K562 (cell line): ENCODE measurements at regions not wholly inside any gene's neighbourhood (a gene's known extent, or its start where the extent isn't known, plus 50 kb on each side); places are given as distances from the start of the nearest gene placed in this dataset.

ENCODE experiments used
- ATAC-seq: fragments of 200-7000 bp; cut with Tn5 transposase; 3 replicates; pipeline ENCODE4 v1.9.1; 2020; ENCODE audit warnings: moderate library complexity
- BruUV-seq: library from RNA; stranded (reverse); fragments of 400-500 nt; replicated peaks from 2 replicates; lab custom pipeline; 2021; lab: Mats Ljungman, UMichigan
- CTCF ChIA-PET: fragments of 300-600 bp; formaldehyde crosslinking; extraction: SDS; loops from one replicate; lab custom pipeline; 2021; ENCODE audit warnings: low intra/inter-chr PET ratio; lab: Yijun Ruan, JAX
- POLR2A ChIA-PET: fragments of 300-600, 350-650 bp; sonication (Branson Sonifier 250); formaldehyde crosslinking; extraction: SDS; loops from one replicate; lab custom pipeline; 2021; ENCODE audit warnings: antibody characterized with exemption, inconsistent platforms; lab: Yijun Ruan, JAX
- DNase-seq, 4 experiments: peaks; one replicate each; pipeline versions ENCODE4 v3.0.0 to v3.0.0-alpha.2; 2011 to 2018; ENCODE audit warnings: low spot score in 3 of 4, mixed read lengths in 3 of 4; ENCODE audit errors: extremely low read depth in 1 of 4
- FAIRE-seq: peaks from 2 replicates; lab custom pipeline; 2011; peaks lifted over from hg19 to GRCh38; lab: Jason Lieb, UNC
- H2AFZ ChIP-seq: 2 replicates; pipeline ENCODE4 v1.6.0; 2011; ENCODE audit warnings: low read depth, low read length, control low read depth, inconsistent platforms
- H3K27ac ChIP-seq: fragments of 200-600 bp; 3 replicates; pipeline ENCODE4 v1.8.0; 2011; ENCODE audit warnings: low read depth, mild to moderate bottlenecking, control low read depth, inconsistent platforms, low read length, moderate library complexity, mixed read lengths; ENCODE audit errors: extremely low read depth
- H3K27me3 ChIP-seq, 2 experiments: fragments of 300-600 bp in 1 of 2; 2 replicates in 1 of 2; 3 replicates in 1 of 2; pipeline versions ENCODE4 v1.6.0 to v1.8.0; 2011; ENCODE audit warnings: inconsistent platforms in 2 of 2, low read length in 2 of 2, mild to moderate bottlenecking in 1 of 2, mixed read lengths in 1 of 2, moderate library complexity in 1 of 2; ENCODE audit not compliant: control insufficient read depth in 2 of 2, insufficient read depth in 2 of 2
- H3K36me3 ChIP-seq: fragments of 300-600 bp; 3 replicates; pipeline ENCODE4 v1.8.0; 2011; ENCODE audit warnings: mild to moderate bottlenecking, low read length, inconsistent platforms; ENCODE audit not compliant: control insufficient read depth, insufficient read depth
- H3K4me1 ChIP-seq, 2 experiments: fragments of 200-600 bp in 1 of 2; replicated peaks in 1 of 2; 2 replicates in 1 of 2; 3 replicates in 1 of 2; pipeline versions ENCODE4 v1.5.1 to v1.8.0; 2011; ENCODE audit warnings: inconsistent platforms in 2 of 2, low read length in 2 of 2, mild to moderate bottlenecking in 1 of 2, mixed read lengths in 1 of 2, moderate library complexity in 1 of 2; ENCODE audit not compliant: control insufficient read depth in 2 of 2, insufficient read depth in 2 of 2
- H3K4me2 ChIP-seq: 2 replicates; pipeline ENCODE4 v1.6.1; 2011; ENCODE audit warnings: low read length, control low read depth, inconsistent platforms, mixed read lengths; ENCODE audit not compliant: insufficient read depth
- H3K4me3 ChIP-seq: fragments of 200-600 bp; sonication (generic), shearing (Covaris generic); 2 replicates; pipeline ENCODE4 v1.5.1; 2016; ENCODE audit warnings: control low read depth, inconsistent platforms
- H3K79me2 ChIP-seq: fragments of 200-600 bp; 3 replicates; pipeline ENCODE4 v1.8.0; 2011; ENCODE audit warnings: low read length, inconsistent platforms; ENCODE audit not compliant: control insufficient read depth, insufficient read depth
- H3K9ac ChIP-seq, 2 experiments: 2 replicates each; pipeline versions ENCODE4 v1.6.0 to v1.6.1; 2011; ENCODE audit warnings: low read depth in 2 of 2, low read length in 2 of 2, control low read depth in 1 of 2, inconsistent platforms in 1 of 2, mild to moderate bottlenecking in 1 of 2, mixed read lengths in 1 of 2; ENCODE audit not compliant: insufficient read depth in 1 of 2
- H3K9me1 ChIP-seq: one replicate; pipeline ENCODE4 v1.6.0; 2011; ENCODE audit warnings: inconsistent platforms, mild to moderate bottlenecking, low read length, moderate library complexity; ENCODE audit not compliant: control insufficient read depth, insufficient read depth
- H3K9me3 ChIP-seq: replicated peaks from 2 replicates; pipeline ENCODE4 v1.5.1; 2011; ENCODE audit warnings: low read depth, low read length, inconsistent platforms; ENCODE audit not compliant: control insufficient read depth, insufficient read depth
- H4K20me1 ChIP-seq: replicated peaks from 2 replicates; pipeline ENCODE4 v1.6.1; 2011; ENCODE audit warnings: low read length, inconsistent platforms, mixed read lengths; ENCODE audit not compliant: control insufficient read depth, insufficient read depth
- BCL6 ChIP-seq: fragments of 250-450 bp; sonication (Bioruptor Pico); IDR thresholded peaks from 2 replicates; pipeline ENCODE4 v1.4.0; 2020
- DNMT1 ChIP-seq: fragments of 450-650 bp; IDR thresholded peaks from 2 replicates; pipeline ENCODE4 v1.6.1; 2016; ENCODE audit warnings: antibody characterized with exemption, mild to moderate bottlenecking
- GATAD2A ChIP-seq: fragments of 450-650 bp; IDR thresholded peaks from 2 replicates; pipeline ENCODE4 v1.6.1; 2017
- HMGN3 ChIP-seq: IDR thresholded peaks from 2 replicates; pipeline ENCODE4 v1.6.1; 2011; ENCODE audit warnings: borderline replicate concordance, low read depth, mild to moderate bottlenecking, mixed read lengths, low read length; ENCODE audit not compliant: insufficient read length; ENCODE audit errors: extremely low read depth
- POLR2AphosphoS5 ChIP-seq: IDR thresholded peaks from 2 replicates; pipeline ENCODE4 v1.6.1; 2011; ENCODE audit warnings: mild to moderate bottlenecking, low read depth, low read length, moderate library complexity; ENCODE audit not compliant: control insufficient read depth, insufficient read depth
- SMARCC2 ChIP-seq: fragments of 450-650 bp; IDR thresholded peaks from 2 replicates; pipeline ENCODE4 v1.6.1; 2017; ENCODE audit warnings: antibody characterized with exemption, moderate library complexity, mild to moderate bottlenecking, low read depth
- SMC3 ChIP-seq: conservative IDR thresholded peaks from 2 replicates; pipeline ENCODE4 v1.6.1; 2011; ENCODE audit warnings: low read depth, low read length, improper control_type of control experiment; ENCODE audit not compliant: insufficient read depth
- ZFPM2 ChIP-seq: fragments of 250-450 bp; sonication (Bioruptor Pico); IDR thresholded peaks from 2 replicates; pipeline ENCODE4 v1.5.1; 2022; ENCODE audit warnings: mild to moderate bottlenecking
- ZNF133 ChIP-seq: fragments of 250-450 bp; sonication (Bioruptor Pico); IDR thresholded peaks from 2 replicates; pipeline ENCODE4 v1.4.0; 2020; ENCODE audit warnings: mild to moderate bottlenecking
- WGBS: fragments of 100-300 bp; shearing (Covaris generic); methylation state at CpG from one replicate; pipeline ENCODE4 v1.1.6; 2016; ENCODE audit warnings: low coverage, mixed read lengths; ENCODE audit not compliant: insufficient coverage; ENCODE audit errors: missing lambda C conversion rate; 5-methylcytosine and 5-hydroxymethylcytosine counted together
- in situ Hi-C: fragments of 300-500 bp; cut with MboI; formaldehyde crosslinking; loops from 4 replicates; pipeline ENCODE4 v1.15.0; 2018; ENCODE audit warnings: inconsistent platforms, mixed read lengths
- intact Hi-C: fragments of 100-400 bp; cut with micrococcal nuclease; formaldehyde crosslinking; loops from 2 replicates; pipeline ENCODE4 v1.14.2; 2022
- TF ChIP-seq, protein P1 (sequence below): fragments of 450-650 bp; IDR thresholded peaks from 2 replicates; pipeline ENCODE4 v1.6.1; 2018; ENCODE audit warnings: mild to moderate bottlenecking, low read depth; ENCODE audit not compliant: partially characterized antibody
- TF ChIP-seq, protein P2 (sequence below): fragments of 250-450 bp; sonication (Bioruptor Pico); IDR thresholded peaks from 2 replicates; pipeline ENCODE4 v1.4.0; 2020; ENCODE audit warnings: mild to moderate bottlenecking

DNA sequence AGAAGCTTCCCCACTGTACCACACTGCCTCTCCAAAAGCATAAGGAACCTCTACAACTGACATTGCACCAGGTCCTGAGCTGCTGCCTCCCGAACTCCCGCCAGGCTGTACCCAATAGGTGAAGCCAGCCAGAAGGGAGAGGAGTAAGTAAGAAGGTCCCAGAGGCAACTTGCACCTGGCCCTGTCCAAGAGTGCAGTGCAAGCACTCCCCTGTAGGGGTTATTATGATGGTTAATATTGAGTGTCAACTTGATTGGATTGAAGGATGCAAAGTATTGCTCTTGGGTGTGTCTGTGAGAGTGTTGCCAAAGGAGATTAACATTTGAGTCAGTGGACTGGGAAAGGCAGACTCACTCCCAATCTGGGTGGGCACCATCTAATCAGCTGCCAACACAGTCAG, 879.3 kb upstream of the SLIT2 start:
- no peak for FAIRE-seq
- POLR2A ChIA-PET: no interaction called here
- DNase-seq: no peak

DNA sequence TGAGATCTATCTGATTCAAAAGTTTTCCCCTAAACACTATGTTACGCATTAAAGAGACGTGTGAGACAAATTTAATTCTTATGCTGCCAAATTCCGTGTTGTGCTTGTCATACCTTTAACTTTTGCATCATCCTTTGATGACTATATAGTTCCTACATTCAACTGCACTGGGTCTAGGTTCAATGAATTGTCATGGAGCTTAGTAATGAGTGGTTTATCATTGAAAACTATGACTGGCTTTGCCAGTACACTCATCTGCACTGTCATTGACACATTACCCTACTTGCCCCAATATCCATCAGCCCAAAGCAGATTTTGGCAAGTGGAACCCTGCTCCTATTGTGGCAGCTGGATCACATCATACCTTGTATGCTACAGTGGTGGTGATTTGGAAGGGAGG, 882.9 kb upstream of the SLIT2 start:
- CTCF ChIA-PET: no interaction called here
- H3K9me1 ChIP-seq: no peaks in the 10 kb centered on the region
- DNase-seq (no peak), FAIRE-seq (no peak), ATAC-seq (no peak)
- in situ Hi-C loops: no loop called here
- no peaks in the 10 kb centered on the region for H3K4me1 ChIP-seq
- H3K9ac ChIP-seq: no peak overlapping the region
- H3K9me3 ChIP-seq: no peaks in the 10 kb centered on the region
- TF ChIP-seq SMC3 (no peak), GATAD2A (no peak), ZNF133 (CRISPR knock-in tag) (no peak), HMGN3 (no peak), DNMT1 (no peak)
- TF ChIP-seq, protein P1, sequence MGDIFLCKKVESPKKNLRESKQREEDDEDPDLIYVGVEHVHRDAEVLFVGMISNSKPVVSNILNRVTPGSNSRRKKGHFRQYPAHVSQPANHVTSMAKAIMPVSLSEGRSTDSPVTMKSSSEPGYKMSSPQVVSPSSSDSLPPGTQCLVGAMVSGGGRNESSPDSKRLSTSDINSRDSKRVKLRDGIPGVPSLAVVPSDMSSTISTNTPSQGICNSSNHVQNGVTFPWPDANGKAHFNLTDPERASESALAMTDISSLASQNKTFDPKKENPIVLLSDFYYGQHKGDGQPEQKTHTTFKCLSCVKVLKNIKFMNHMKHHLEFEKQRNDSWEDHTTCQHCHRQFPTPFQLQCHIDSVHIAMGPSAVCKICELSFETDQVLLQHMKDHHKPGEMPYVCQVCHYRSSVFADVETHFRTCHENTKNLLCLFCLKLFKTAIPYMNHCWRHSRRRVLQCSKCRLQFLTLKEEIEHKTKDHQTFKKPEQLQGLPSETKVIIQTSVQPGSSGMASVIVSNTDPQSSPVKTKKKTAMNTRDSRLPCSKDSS: no peak
- 0% methylated on average over 3 of the region's 3 CpGs for WGBS
- no peak overlapping the region for H3K4me2 ChIP-seq
- no peaks in the 10 kb centered on the region for H3K27me3 ChIP-seq
- H4K20me1 ChIP-seq: no peaks in the 10 kb centered on the region
- intact Hi-C loops: no loop called here
- H3K4me3 ChIP-seq: no peak overlapping the region
- no peak overlapping the region for H3K27ac ChIP-seq
- H2AFZ ChIP-seq: no peak overlapping the region
- no peaks in the 10 kb centered on the region for H3K79me2 ChIP-seq
- BruUV-seq: no TSS peak
- POLR2A ChIA-PET: no interaction called here
- H3K36me3 ChIP-seq: no peaks in the 10 kb centered on the region

More for the DNA sequence above, 879.3 kb upstream of the SLIT2 start:
- Histone ChIP-seq H2AFZ (no peak overlapping the region), H3K9ac (no peak overlapping the region), H3K27ac (no peak overlapping the region), H3K9me3 (no peaks in the 10 kb centered on the region), H4K20me1 (no peaks in the 10 kb centered on the region), H3K4me3 (no peak overlapping the region), H3K4me1 (no peaks in the 10 kb centered on the region), H3K27me3 (no peaks in the 10 kb centered on the region), H3K79me2 (no peaks in the 10 kb centered on the region), H3K4me2 (no peak overlapping the region), H3K36me3 (no peaks in the 10 kb centered on the region), H3K9me1 (no peaks in the 10 kb centered on the region)
- ATAC-seq: no peak
- no TSS peak for BruUV-seq
- intact Hi-C loops (no loop called here), in situ Hi-C loops (no loop called here)
- TF ChIP-seq, protein P2, sequence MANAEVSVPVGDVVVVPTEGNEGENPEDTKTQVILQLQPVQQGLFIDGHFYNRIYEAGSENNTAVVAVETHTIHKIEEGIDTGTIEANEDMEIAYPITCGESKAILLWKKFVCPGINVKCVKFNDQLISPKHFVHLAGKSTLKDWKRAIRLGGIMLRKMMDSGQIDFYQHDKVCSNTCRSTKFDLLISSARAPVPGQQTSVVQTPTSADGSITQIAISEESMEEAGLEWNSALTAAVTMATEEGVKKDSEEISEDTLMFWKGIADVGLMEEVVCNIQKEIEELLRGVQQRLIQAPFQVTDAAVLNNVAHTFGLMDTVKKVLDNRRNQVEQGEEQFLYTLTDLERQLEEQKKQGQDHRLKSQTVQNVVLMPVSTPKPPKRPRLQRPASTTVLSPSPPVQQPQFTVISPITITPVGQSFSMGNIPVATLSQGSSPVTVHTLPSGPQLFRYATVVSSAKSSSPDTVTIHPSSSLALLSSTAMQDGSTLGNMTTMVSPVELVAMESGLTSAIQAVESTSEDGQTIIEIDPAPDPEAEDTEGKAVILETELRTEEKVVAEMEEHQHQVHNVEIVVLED (CRISPR knock-in tag): no peak
- no peak for TF ChIP-seq BCL6 (CRISPR knock-in tag)
- no peak for TF ChIP-seq SMARCC2
- TF ChIP-seq ZFPM2: no peak
- no peak for TF ChIP-seq POLR2AphosphoS5
- WGBS: 4% methylated on average over 2 of the region's 2 CpGs
- CTCF ChIA-PET: no interaction called here
